KG1 (cell line): ENCODE measurements at regions not wholly inside any gene's neighbourhood (a gene's known extent, or its start where the extent isn't known, plus 50 kb on each side); places are given as distances from the start of the nearest gene placed in this dataset.
"Not testable (repeated sequence)": the region's sequence is repeated elsewhere in the genome, so short reads cannot be mapped to it uniquely, and the experiment has no call there.

Experiments
- DNase-seq: peaks from one replicate; lab custom pipeline; 2025; lab: John Stamatoyannopoulos, UW

DNA sequence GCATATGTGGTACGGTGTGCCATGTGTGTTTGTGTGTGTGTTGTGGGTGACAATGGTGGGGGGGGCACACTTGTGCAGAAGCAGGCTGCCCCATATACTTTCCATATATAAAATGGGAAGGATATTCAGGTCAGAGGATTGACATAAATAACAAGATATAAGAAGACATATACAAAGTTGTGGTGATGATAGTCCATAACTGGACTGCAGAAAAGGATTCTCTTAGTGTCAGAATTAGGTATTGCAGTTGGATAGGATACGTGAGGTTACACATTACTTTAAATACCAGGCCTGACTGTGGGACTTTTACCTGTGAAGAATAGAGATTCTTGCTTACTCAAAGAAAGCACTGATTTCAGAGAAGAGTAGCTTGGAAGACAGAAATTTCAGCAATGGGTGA lies 1260.3 kb downstream of the EPHA7 start:
- DNase-seq: no peak

DNA sequence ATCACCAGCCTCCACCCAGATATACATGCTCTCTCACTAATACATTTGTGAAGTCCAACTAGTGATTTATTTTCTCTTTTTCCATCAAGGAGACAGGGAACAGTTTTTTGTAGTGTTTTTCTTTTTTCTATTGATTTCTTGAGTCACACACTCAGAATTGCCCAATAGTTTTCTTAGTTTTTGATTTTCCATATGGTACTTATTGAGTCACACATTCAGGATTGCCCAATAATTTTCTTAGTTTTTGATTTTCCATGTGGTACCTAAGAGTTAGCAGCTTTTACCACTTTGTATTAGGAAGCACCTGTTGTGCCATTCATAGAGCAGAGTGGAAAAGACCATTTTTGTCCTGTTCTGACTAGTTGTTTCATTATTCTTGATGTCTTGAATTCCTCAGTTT lies 1268.8 kb downstream of the EPHA7 start:
- no peak for DNase-seq

GRCh38 chr6:92147246-92147645 lies 1272.1 kb downstream of the EPHA7 start:
- no peak for DNase-seq

DNA sequence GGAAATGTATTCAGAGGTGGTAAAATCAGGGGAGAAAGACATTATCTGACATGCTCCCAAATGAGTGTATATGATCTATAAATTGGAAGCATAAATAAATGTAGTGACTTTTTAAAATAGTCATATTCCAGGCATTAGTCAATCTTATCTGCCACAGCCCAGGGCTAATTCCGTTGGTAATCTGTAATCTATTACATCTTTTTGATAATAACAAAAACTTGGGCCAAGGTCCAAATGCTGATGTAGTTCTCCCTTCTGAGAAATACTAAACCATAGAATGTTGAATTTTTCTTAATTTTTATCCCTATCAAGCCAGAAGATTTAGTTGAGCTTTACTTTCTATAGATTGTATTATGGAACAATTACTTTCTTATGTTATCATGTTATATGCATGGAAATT lies 1279.8 kb downstream of the EPHA7 start:
- DNase-seq: no peak

DNA sequence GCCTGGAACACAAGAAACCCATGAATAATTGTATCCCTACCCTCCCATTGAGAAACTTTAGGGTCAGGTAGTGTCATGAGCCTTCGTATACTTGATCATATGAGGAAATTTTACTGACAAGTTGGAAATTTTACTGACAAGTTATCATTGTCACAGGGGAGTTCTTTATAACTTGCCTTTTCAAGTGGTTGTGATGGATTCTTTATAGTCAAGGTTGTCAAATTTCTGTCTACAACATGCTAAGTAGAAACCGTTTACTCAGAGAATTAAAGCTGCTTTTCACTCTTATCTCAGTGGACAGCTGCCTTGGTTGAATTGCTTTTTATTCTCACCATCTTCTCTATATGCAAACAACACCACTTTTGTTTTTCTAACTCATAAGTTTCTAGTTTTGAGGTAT lies 1286.4 kb downstream of the EPHA7 start:
- no peak for DNase-seq

DNA sequence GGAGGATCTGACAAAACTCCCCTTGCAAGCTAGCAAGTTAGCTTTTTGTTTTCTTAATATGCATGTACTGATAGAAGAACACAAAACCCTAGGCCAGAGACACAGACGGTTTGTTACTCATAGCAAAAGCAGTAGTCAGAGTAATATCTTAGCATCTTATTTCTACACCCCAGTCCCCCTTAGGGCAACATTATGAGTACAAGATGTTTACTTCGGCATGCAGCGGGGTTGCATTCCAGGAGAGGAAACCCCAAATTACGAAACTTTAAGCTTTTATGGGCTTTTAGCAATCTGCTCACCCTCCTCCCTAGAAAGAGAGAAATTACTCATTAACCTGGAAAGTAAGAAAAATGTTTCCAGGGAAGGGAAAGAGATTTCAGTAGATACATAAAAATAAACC lies 1286.9 kb downstream of the EPHA7 start:
- no peak for DNase-seq

DNA sequence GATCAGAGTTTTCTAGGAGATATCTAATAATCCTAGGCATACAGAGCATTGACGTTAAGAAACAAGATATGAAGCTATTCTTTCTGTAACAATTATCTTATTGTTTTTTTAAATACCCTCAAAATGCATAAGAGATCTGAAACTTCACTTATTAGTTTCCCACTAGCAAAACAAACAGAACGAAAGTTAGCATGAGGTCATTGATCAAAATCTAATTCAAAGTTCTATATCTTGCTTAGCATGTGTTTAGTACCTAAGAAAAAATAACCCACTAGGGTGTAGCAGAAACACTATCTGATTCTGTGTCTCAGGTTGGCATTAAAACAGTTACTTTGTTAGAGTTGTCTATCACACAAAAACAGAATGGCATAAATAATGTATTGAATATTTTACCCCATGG lies 1288.4 kb downstream of the EPHA7 start:
- DNase-seq: no peak

- no peak for DNase-seq
These were observed 1292.4 kb downstream of the EPHA7 start for GRCh38 chr6:92126983-92127382.

DNA sequence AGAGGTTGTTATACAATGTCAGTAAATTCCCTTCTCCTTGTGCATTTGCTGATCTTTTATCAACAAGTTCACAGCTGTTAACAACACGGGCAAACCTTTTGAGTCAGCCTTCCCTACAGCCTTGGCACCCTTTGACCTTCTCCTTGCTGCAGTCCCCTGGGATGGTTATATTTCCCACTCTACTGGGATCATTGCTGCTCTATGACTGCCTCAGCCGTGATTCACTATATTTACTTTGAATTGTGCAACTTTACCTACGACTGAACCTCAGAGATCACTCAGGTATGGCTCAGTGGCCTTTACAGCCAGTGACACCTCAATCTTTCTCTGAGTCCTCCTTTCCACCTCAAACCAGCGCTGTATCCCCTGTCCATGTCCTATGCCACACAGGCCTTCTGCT lies 1293.3 kb downstream of the EPHA7 start:
- DNase-seq: no peak

DNA sequence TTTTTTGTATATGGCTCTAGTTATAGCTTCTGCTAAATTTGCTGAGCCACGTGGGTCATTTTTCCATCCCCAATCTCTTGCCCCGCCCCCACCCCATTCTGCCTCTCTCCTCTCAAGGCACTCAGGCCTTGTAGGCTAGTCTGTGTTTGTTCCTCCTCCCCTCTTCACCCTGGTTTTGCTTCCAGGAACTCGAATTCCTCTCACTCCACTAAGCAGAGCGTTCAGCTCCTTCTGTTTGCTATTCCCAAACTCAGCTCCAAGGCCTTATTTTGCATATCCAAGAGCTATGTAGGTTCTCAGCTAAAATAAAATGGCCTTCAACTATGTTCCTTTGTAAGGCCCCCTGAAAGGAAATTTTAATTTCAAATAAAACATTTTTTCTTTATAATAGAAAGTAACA lies 1293.7 kb downstream of the EPHA7 start:
- no peak for DNase-seq

DNA sequence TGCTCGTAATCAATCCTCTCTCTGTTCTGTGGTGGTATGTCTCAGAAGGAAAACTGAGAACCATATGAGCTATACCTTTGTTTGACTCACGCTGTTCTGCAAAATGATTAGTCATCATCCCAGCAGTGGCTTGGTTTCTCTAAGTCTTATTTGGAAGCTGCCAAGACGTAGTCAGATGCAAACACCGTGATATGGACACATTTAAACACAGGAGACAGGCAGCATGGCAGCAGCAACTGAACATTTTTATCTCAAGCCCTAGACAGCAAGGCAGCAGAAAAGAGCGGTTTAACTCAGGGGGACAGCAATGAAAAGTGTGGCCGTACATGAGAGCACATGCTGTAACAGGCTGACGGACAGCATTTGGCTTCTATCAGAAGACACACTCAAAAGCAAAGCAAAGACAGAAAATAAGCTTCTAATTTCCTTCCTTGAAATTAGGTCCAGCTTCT lies 1295.1 kb downstream of the EPHA7 start:
- no peak for DNase-seq

DNA sequence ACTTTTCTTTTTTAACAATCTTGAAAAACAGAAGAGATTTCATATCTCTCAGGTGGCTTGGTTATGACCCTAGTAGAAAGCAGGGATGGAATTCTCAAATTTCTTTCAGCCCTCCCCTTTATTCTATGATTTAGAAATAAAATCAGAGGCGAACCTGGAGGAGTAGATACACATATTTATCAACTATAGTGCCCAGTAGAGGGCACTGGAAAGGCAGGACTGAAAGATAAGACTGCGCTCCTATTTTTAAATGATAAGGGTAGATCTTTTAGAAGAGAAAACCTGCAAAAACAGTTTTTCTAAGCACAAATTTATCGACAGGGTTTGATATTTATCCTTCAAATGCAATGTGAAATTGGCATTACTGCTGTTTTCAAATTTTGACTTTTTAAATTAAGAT lies 1296.6 kb downstream of the EPHA7 start:
- no peak for DNase-seq

DNA sequence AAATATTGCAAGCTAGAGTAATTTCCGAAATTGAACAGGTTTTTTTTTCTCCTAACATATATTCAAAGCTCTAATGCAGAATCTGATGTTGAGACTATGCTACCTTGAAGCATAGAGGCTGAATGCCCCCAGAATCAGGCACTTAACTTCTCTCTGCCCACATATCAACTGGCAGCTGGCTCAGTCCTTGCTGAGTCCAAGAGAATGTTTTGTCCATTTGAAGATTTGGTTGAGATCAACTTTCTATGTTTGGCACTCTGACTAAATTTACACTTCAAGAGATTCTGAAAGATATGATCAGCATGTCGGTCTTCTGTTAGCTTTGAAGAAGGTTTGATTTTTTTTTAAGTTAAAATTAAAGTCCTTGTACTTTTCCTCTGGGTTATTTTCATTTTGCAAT lies 1298.1 kb downstream of the EPHA7 start:
- no peak for DNase-seq

DNA sequence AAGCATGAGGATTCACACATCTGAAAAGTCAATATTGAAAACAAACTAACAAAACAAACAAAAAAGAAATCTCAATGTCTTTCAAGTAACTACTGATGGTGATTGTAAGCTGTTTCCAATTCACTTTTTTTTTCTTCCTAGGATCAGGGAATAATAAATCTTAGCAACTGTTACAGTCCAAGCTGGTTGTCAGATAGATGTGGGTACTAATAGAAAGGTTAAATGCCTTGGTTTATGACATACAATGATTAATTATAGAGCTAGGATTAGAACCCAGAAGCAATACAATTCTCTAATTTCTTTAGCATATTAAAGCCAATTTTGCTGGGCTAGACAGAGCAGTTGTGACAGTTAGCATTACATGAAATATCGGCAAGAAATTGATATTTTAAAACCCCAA lies 1301.6 kb downstream of the EPHA7 start:
- DNase-seq: no peak

- DNase-seq: no peak
These were observed 1304.6 kb downstream of the EPHA7 start for GRCh38 chr6:92114797-92115196.

DNA sequence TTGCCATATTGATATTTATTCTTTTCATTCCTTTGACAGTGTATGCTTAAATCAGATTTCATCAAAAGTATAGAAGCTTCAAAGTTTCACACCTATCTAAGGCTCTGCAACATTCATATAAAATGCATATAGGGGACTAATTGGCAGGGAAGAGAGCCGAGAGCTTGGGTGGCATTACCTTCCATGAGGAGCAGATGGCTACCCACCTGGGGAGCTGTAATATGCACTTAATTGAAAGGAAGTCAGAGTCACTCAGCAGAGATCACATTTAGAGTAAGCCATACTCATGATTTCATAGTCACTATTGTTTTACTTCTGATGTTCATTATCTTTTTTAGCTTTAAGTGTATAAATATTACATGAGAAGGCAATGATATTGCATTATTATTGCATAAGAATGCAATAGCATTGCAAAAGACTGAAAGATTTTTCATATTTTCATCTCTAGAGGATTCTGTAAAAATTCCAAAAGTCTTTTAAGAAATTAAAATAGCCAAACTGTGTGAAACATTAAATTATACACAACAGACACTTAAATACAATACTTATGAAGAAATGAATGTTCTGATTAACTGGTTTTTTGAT lies 1305.2 kb downstream of the EPHA7 start:
- DNase-seq: no peak

GRCh38 chr6:92111386-92111785 lies 1308.0 kb downstream of the EPHA7 start:
- no peak for DNase-seq

GRCh38 chr6:92110403-92110802 lies 1309.0 kb downstream of the EPHA7 start:
- no peak for DNase-seq

DNA sequence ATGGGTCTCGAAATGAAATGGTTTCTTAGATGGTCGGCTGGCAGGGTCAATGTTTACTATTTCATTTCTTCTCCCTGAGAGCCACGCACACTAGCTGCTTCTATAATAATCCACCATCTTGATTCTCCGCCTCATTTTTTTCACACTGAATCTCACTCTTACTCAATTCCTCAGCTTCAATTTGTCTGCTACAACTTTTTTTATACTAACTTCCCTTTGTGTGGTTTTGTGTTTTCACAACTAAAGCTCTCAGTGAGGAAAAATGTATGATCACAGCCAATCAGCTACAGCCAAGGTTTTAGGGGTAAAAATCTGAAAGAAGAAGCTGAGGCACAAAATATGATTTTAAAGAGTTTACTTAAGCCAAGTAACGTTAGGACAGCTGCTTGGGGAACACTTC lies 1309.4 kb downstream of the EPHA7 start:
- DNase-seq: no peak

GRCh38 chr6:92109256-92109655 lies 1310.1 kb downstream of the EPHA7 start:
- DNase-seq: no peak

DNA sequence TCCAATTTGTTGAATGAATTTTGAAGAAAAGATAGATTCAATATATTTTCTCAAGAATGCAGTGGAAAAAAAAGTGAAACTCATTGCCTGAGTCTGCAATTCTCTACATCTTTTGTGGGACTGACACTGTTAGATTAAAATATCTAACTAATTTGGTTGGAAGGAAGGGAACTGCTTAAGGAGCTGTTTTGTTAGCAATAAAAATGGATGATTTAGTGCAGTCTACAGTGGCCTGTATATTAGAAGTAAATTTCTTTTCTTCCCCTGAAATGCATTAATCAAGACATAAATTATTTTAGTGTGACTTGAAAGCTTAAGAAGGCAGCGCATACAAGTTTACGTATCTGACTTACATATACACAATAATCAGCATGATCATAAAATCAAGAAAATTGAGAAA lies 1332.6 kb downstream of the EPHA7 start:
- DNase-seq: no peak

DNA sequence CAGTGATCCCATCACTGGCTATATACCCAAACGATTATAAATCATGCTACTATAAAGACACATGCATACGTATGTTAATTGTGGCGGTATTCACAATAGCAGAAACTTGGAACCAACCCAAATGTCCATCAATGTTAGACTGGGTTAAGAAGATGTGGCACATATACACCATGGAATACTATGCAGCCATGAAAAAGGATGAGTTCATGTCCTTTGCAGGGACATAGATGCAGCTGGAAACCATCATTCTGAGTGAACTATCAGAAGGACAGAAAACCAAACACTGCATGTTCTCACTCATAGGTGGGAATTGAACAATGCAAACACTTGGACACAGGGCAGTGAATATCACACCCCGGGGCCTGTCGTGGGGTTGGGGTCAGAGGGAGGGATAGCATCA lies 1335.4 kb downstream of the EPHA7 start:
- DNase-seq: not testable (repeated sequence)

DNA sequence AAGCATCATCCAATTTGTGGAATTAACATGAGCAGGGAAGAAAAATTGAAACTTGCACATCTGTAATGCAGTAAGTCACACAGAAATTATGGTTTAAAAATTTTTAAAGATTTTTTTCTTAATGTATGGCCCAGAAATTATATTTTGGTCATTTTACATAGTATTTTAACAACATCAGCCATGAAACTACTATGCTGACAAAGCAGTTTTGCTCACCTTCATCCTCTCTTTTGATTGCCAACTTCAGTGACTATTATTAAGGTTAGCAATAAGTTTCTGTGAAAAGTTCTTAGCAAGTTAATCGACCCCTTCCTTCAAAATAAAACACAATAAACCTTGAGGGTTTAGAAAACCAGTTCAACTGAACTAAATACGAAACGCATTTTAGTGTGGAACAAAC lies 1347.0 kb downstream of the EPHA7 start:
- no peak for DNase-seq

GRCh38 chr6:92069781-92070180 lies 1349.6 kb downstream of the EPHA7 start:
- DNase-seq: no peak

GRCh38 chr6:92052513-92052912 lies 1366.8 kb downstream of the EPHA7 start:
- DNase-seq: no peak
